Activated CD4-positive, alpha-beta T cell treated with anti-CD3 and anti-CD28 coated beads, Interleukin-2, amount 10 ng/mL, durations not matched to agents 7 days and 5 days (primary cell): ENCODE measurements at regions not wholly inside any gene's neighbourhood (a gene's known extent, or its start where the extent isn't known, plus 50 kb on each side); places are given as distances from the start of the nearest gene placed in this dataset.
"Not testable (repeated sequence)": the region's sequence is repeated elsewhere in the genome, so short reads cannot be mapped to it uniquely, and the experiment has no call there.

ENCODE experiments used
- CTCF ChIA-PET: fragments of 350-600 bp; sonication (Branson Sonifier 250); formaldehyde crosslinking; loops from one replicate; lab custom pipeline; 2021; ENCODE audit warnings: antibody characterized with exemption; lab: Charles Lee
- POLR2A ChIA-PET: fragments of 350-600 bp; sonication (Branson Sonifier 250); formaldehyde crosslinking; loops from one replicate; lab custom pipeline; 2021; ENCODE audit warnings: antibody characterized with exemption; lab: Charles Lee
- DNase-seq: peaks from one replicate; pipeline ENCODE4 v3.0.0-alpha.2; 2020
- H3K27ac Mint-ChIP-seq: one replicate; pipeline ENCODE4 v1.8.0; 2021; ENCODE audit warnings: mild to moderate bottlenecking, moderate library complexity, mixed read lengths
- H3K27me3 Mint-ChIP-seq: one replicate; pipeline ENCODE4 v1.8.0; 2021; ENCODE audit warnings: mixed read lengths
- H3K36me3 Mint-ChIP-seq: one replicate; pipeline ENCODE4 v1.8.0; 2021; ENCODE audit warnings: low read depth, mixed read lengths
- H3K4me1 Mint-ChIP-seq: one replicate; pipeline ENCODE4 v1.8.0; 2021; ENCODE audit warnings: mixed read lengths
- H3K4me3 Mint-ChIP-seq: one replicate; pipeline ENCODE4 v1.8.0; 2021; ENCODE audit warnings: mild to moderate bottlenecking, moderate library complexity, mixed read lengths
- H3K9me3 Mint-ChIP-seq: one replicate; pipeline ENCODE4 v1.8.0; 2021; ENCODE audit warnings: mixed read lengths

GRCh38 chr2:87507378-87508348, 240.2 kb upstream of the PLGLB2 start:
- peak overlapping the region; percentile 50 for H3K27ac Mint-ChIP-seq

GRCh38 chr2:87511195-87511778, 236.6 kb upstream of the PLGLB2 start:
- CTCF ChIA-PET, H3K27me3 Mint-ChIP-seq, H3K36me3 Mint-ChIP-seq, H3K9me3 Mint-ChIP-seq, DNase-seq, POLR2A ChIA-PET: not testable (repeated sequence)
- peak overlapping the region; percentile 8 for H3K4me3 Mint-ChIP-seq
- peak overlapping the region; percentile 84 for H3K27ac Mint-ChIP-seq
- H3K4me1 Mint-ChIP-seq = peaks cover 19% of the 10 kb centered on the region

More at GRCh38 chr2:87507378-87508348, 240.2 kb upstream of the PLGLB2 start:
- CTCF ChIA-PET, H3K4me3 Mint-ChIP-seq, H3K27me3 Mint-ChIP-seq, POLR2A ChIA-PET, H3K9me3 Mint-ChIP-seq, H3K36me3 Mint-ChIP-seq: not testable (repeated sequence)
- H3K4me1 Mint-ChIP-seq = peaks cover 12% of the 10 kb centered on the region
- DNase-seq = peak; percentile 24

- H3K4me1 Mint-ChIP-seq = peaks cover 22% of the 10 kb centered on the region
- H3K9me3 Mint-ChIP-seq, POLR2A ChIA-PET, DNase-seq, H3K4me3 Mint-ChIP-seq, H3K36me3 Mint-ChIP-seq, CTCF ChIA-PET, H3K27me3 Mint-ChIP-seq: not testable (repeated sequence)
- peak overlapping the region; percentile 69 for H3K27ac Mint-ChIP-seq
Measured at GRCh38 chr2:87512864-87513530, 234.9 kb upstream of the PLGLB2 start.

GRCh38 chr2:87514034-87514433, 233.9 kb upstream of the PLGLB2 start:
- POLR2A ChIA-PET, H3K36me3 Mint-ChIP-seq, H3K4me3 Mint-ChIP-seq, DNase-seq, H3K27me3 Mint-ChIP-seq, CTCF ChIA-PET, H3K27ac Mint-ChIP-seq, H3K9me3 Mint-ChIP-seq: not testable (repeated sequence)
- peaks cover 22% of the 10 kb centered on the region for H3K4me1 Mint-ChIP-seq

- H3K27ac Mint-ChIP-seq, DNase-seq, H3K36me3 Mint-ChIP-seq, H3K4me3 Mint-ChIP-seq, POLR2A ChIA-PET, H3K27me3 Mint-ChIP-seq, CTCF ChIA-PET, H3K9me3 Mint-ChIP-seq: not testable (repeated sequence)
- H3K4me1 Mint-ChIP-seq = peaks cover 22% of the 10 kb centered on the region
Measured at GRCh38 chr2:87514515-87514914, 233.4 kb upstream of the PLGLB2 start.

GRCh38 chr2:87515226-87515625, 232.7 kb upstream of the PLGLB2 start:
- CTCF ChIA-PET, H3K36me3 Mint-ChIP-seq, DNase-seq, H3K9me3 Mint-ChIP-seq, H3K27me3 Mint-ChIP-seq, POLR2A ChIA-PET, H3K4me3 Mint-ChIP-seq: not testable (repeated sequence)
- Mint-ChIP-seq H3K27ac (peak overlapping the region; percentile 91), H3K4me1 (peaks cover 22% of the 10 kb centered on the region)

- H3K9me3 Mint-ChIP-seq, POLR2A ChIA-PET, CTCF ChIA-PET, H3K4me3 Mint-ChIP-seq, DNase-seq, H3K36me3 Mint-ChIP-seq, H3K27me3 Mint-ChIP-seq, H3K27ac Mint-ChIP-seq: not testable (repeated sequence)
- H3K4me1 Mint-ChIP-seq = peaks cover 19% of the 10 kb centered on the region
Measured at GRCh38 chr2:87515875-87516274, 232.0 kb upstream of the PLGLB2 start.

- POLR2A ChIA-PET, H3K27ac Mint-ChIP-seq, DNase-seq, CTCF ChIA-PET, H3K27me3 Mint-ChIP-seq, H3K36me3 Mint-ChIP-seq, H3K4me3 Mint-ChIP-seq, H3K9me3 Mint-ChIP-seq: not testable (repeated sequence)
- H3K4me1 Mint-ChIP-seq = peaks cover 23% of the 10 kb centered on the region
Measured at GRCh38 chr2:87516369-87516967, 231.4 kb upstream of the PLGLB2 start.

GRCh38 chr2:87517438-87517837, 230.4 kb upstream of the PLGLB2 start:
- H3K4me3 Mint-ChIP-seq, POLR2A ChIA-PET, DNase-seq, CTCF ChIA-PET, H3K9me3 Mint-ChIP-seq, H3K27me3 Mint-ChIP-seq: not testable (repeated sequence)
- H3K36me3 Mint-ChIP-seq = peaks cover 13% of the 10 kb centered on the region
- H3K27ac Mint-ChIP-seq = peak overlapping the region; percentile 46
- H3K4me1 Mint-ChIP-seq = peaks cover 29% of the 10 kb centered on the region

GRCh38 chr2:87518066-87518465, 229.8 kb upstream of the PLGLB2 start:
- H3K27me3 Mint-ChIP-seq, H3K4me3 Mint-ChIP-seq, DNase-seq, H3K9me3 Mint-ChIP-seq, POLR2A ChIA-PET, CTCF ChIA-PET: not testable (repeated sequence)
- peak overlapping the region; percentile 64 for H3K27ac Mint-ChIP-seq
- peaks cover 17% of the 10 kb centered on the region for H3K36me3 Mint-ChIP-seq
- peaks cover 29% of the 10 kb centered on the region for H3K4me1 Mint-ChIP-seq

- H3K27me3 Mint-ChIP-seq, H3K4me3 Mint-ChIP-seq, H3K9me3 Mint-ChIP-seq, POLR2A ChIA-PET, CTCF ChIA-PET, DNase-seq: not testable (repeated sequence)
- peaks cover 31% of the 10 kb centered on the region for H3K4me1 Mint-ChIP-seq
- H3K27ac Mint-ChIP-seq = peak overlapping the region; percentile 64
- H3K36me3 Mint-ChIP-seq = peaks cover 19% of the 10 kb centered on the region
Measured at GRCh38 chr2:87518547-87518946, 229.3 kb upstream of the PLGLB2 start.

GRCh38 chr2:87519158-87520011, 228.5 kb upstream of the PLGLB2 start:
- POLR2A ChIA-PET, H3K27ac Mint-ChIP-seq, CTCF ChIA-PET: not testable (repeated sequence)

More at GRCh38 chr2:87519158-87520011, 228.5 kb upstream of the PLGLB2 start:
- H3K9me3 Mint-ChIP-seq, H3K4me3 Mint-ChIP-seq, H3K27me3 Mint-ChIP-seq, DNase-seq: not testable (repeated sequence)
- Mint-ChIP-seq H3K36me3 (peaks cover 19% of the 10 kb centered on the region), H3K4me1 (peaks cover 34% of the 10 kb centered on the region)
